WTC11 (cell line): ENCODE measurements at regions not wholly inside any gene's neighbourhood (a gene's known extent, or its start where the extent isn't known, plus 50 kb on each side); places are given as distances from the start of the nearest gene placed in this dataset.
A peak's percentile ranks its signal among the peaks of the same experiment; 100 is the strongest.
"Not testable (repeated sequence)": the region's sequence is repeated elsewhere in the genome, so short reads cannot be mapped to it uniquely, and the experiment has no call there.

ENCODE experiments used
- ATAC-seq: fragments of 200-7000 bp; cut with Tn5 transposase; 2 replicates; pipeline ENCODE4 v1.10.0; 2021; ENCODE audit warnings: mild to moderate bottlenecking, moderate library complexity
- CTCF ChIA-PET: fragments of 300-600 bp; sonication (Branson Sonifier 250); formaldehyde crosslinking; loops from one replicate; lab custom pipeline; 2021; ENCODE audit warnings: antibody characterized with exemption; lab: Charles Lee
- POLR2A ChIA-PET: fragments of 350-600 bp; sonication (Branson Sonifier 250); formaldehyde crosslinking; loops from one replicate; lab custom pipeline; 2021; ENCODE audit warnings: antibody characterized with exemption; lab: Charles Lee
- DNase-seq: peaks from one replicate; pipeline ENCODE4 v3.0.0; 2021; ENCODE audit warnings: low spot score
- H3K27ac Mint-ChIP-seq: 2 replicates; pipeline ENCODE4 v1.8.0; 2021; ENCODE audit warnings: mixed read lengths
- H3K27me3 Mint-ChIP-seq: 2 replicates; pipeline ENCODE4 v1.8.0; 2021; ENCODE audit warnings: low read depth, mild to moderate bottlenecking, moderate library complexity, mixed read lengths
- H3K36me3 Mint-ChIP-seq: 2 replicates; pipeline ENCODE4 v1.8.0; 2021; ENCODE audit warnings: mixed read lengths
- H3K4me1 Mint-ChIP-seq: 2 replicates; pipeline ENCODE4 v1.8.0; 2022; ENCODE audit warnings: mixed read lengths
- H3K4me3 Mint-ChIP-seq: 2 replicates; pipeline ENCODE4 v1.8.0; 2021; ENCODE audit warnings: mild to moderate bottlenecking, moderate library complexity, mixed read lengths
- H3K9me3 Mint-ChIP-seq: 2 replicates; pipeline ENCODE4 v1.8.0; 2021; ENCODE audit warnings: mixed read lengths
- AR ChIP-seq: fragments of 250-450 bp; sonication (Bioruptor Pico); IDR thresholded peaks from 2 replicates; pipeline ENCODE4 v1.9.0; 2021; ENCODE audit warnings: mild to moderate bottlenecking
- E2F1 ChIP-seq: sonication (generic); formaldehyde crosslinking; IDR thresholded peaks from 2 replicates; pipeline ENCODE4 v1.8.0; 2022; ENCODE audit warnings: mild to moderate bottlenecking, missing genetic modification reagents
- E2F5 ChIP-seq: sonication (generic); formaldehyde crosslinking; IDR thresholded peaks from 2 replicates; pipeline ENCODE4 v1.8.1; 2022; ENCODE audit warnings: mild to moderate bottlenecking, moderate library complexity, missing genetic modification reagents
- FOXK1 ChIP-seq: sonication (generic); formaldehyde crosslinking; IDR thresholded peaks from 2 replicates; pipeline ENCODE4 v1.8.0; 2022; ENCODE audit warnings: mild to moderate bottlenecking, moderate library complexity, missing genetic modification reagents
- FOXP1 ChIP-seq: sonication (generic); formaldehyde crosslinking; IDR thresholded peaks from 2 replicates; pipeline ENCODE4 v1.8.0; 2022; ENCODE audit warnings: missing genetic modification reagents, mild to moderate bottlenecking, moderate library complexity, borderline replicate concordance
- FOXP4 ChIP-seq: sonication (generic); formaldehyde crosslinking; IDR thresholded peaks from 2 replicates; pipeline ENCODE4 v1.8.0; 2022; ENCODE audit warnings: mild to moderate bottlenecking, missing genetic modification reagents
- GRHL2 ChIP-seq: fragments of 250-450 bp; sonication (Bioruptor Pico); IDR thresholded peaks from 2 replicates; pipeline ENCODE4 v1.8.0; 2022; ENCODE audit warnings: mild to moderate bottlenecking, moderate library complexity; ENCODE audit not compliant: insufficient replicate concordance, severe bottlenecking
- SP1 ChIP-seq: sonication (generic); formaldehyde crosslinking; conservative IDR thresholded peaks from 2 replicates; pipeline ENCODE4 v1.8.1; 2022; ENCODE audit warnings: missing genetic modification reagents
- ZNF232 ChIP-seq: sonication (generic); formaldehyde crosslinking; IDR thresholded peaks from 2 replicates; pipeline ENCODE4 v1.8.0; 2022; ENCODE audit warnings: mild to moderate bottlenecking, missing genetic modification reagents
- ZNF281 ChIP-seq: sonication (generic); formaldehyde crosslinking; IDR thresholded peaks from 2 replicates; pipeline ENCODE4 v1.8.0; 2023; ENCODE audit warnings: mild to moderate bottlenecking, missing genetic modification reagents
- ZNF423 ChIP-seq: fragments of 250-450 bp; sonication (Bioruptor Pico); IDR thresholded peaks from 2 replicates; pipeline ENCODE4 v2.1.2; 2022; ENCODE audit warnings: mild to moderate bottlenecking, moderate library complexity
- ZSCAN18 ChIP-seq: fragments of 250-450 bp; sonication (Bioruptor Pico); IDR thresholded peaks from 2 replicates; pipeline ENCODE4 v2.1.2; 2022; ENCODE audit warnings: mild to moderate bottlenecking, moderate library complexity

- TF ChIP-seq E2F5 (CRISPR knock-in tag) (no peak), GRHL2 (CRISPR knock-in tag) (no peak), ZSCAN18 (CRISPR knock-in tag) (no peak), SP1 (no peak)
These were observed 707.9 kb upstream of the PITX2 start (continued) for GRCh38 chr4:111330786-111331185.

GRCh38 chr4:111334361-111334760, 711.5 kb upstream of the PITX2 start:
- DNase-seq (no peak), ATAC-seq (no peak)
- TF ChIP-seq ZNF232 (CRISPR knock-in tag) (no peak), ZNF423 (CRISPR knock-in tag) (no peak), FOXP4 (CRISPR knock-in tag) (no peak), AR (no peak)
- Mint-ChIP-seq H3K27me3 (no peaks in the 10 kb centered on the region), H3K9me3 (peaks cover 7% of the 10 kb centered on the region; the same call in 1 of the 2 replicates), H3K4me3 (no peak overlapping the region), H3K27ac (no peak overlapping the region), H3K36me3 (peaks cover 4% of the 10 kb centered on the region; the same call in 1 of the 2 replicates), H3K4me1 (peaks cover 5% of the 10 kb centered on the region)
- ChIA-PET CTCF (no interaction called here), POLR2A (no interaction called here)

GRCh38 chr4:111337186-111337876, 714.5 kb upstream of the PITX2 start:
- DNase-seq, result peak; percentile 76
- ATAC-seq, result not testable (repeated sequence)
- peak overlapping the region; percentile 77 for H3K4me3 Mint-ChIP-seq
- peak; percentile 58; the same call in 1 of the 2 replicates for TF ChIP-seq FOXP1 (CRISPR knock-in tag)
- TF ChIP-seq FOXK1, result peak; percentile 65
- TF ChIP-seq FOXP4 (CRISPR knock-in tag), result 0 out of 2 replicates have a peak, but pooled peaks have one; percentile 70
- TF ChIP-seq ZNF281 (CRISPR knock-in tag), result peak; percentile 95
- 0 out of 2 replicates have a peak, but pooled peaks have one; percentile 34 for TF ChIP-seq E2F1 (CRISPR knock-in tag)
- peak; percentile 48; the same call in 1 of the 2 replicates for TF ChIP-seq SP1
- TF ChIP-seq, all 79 proteins: peak for 6; not testable (repeated sequence) for 73
- CTCF ChIA-PET, POLR2A ChIA-PET, H3K36me3 Mint-ChIP-seq, H3K4me1 Mint-ChIP-seq, H3K27me3 Mint-ChIP-seq, H3K9me3 Mint-ChIP-seq: not testable (repeated sequence)
- H3K27ac Mint-ChIP-seq, result peak overlapping the region; percentile 90
